Testis (tissue), 2 donors: ENCODE measurements at regions not wholly inside any gene's neighbourhood (a gene's known extent, or its start where the extent isn't known, plus 50 kb on each side); places are given as distances from the start of the nearest gene placed in this dataset.

Source experiments
- DNase-seq: peaks from one replicate; pipeline ENCODE4 v3.0.0-alpha.2; 2019
- H3K27ac ChIP-seq, 2 donors: fragments of 200-600 bp; sonication (generic); one replicate each; pipeline ENCODE4 v1.5.1; 2019
- H3K27me3 ChIP-seq: fragments of 200-600 bp; sonication (generic); one replicate; pipeline ENCODE4 v1.5.1; 2019
- H3K36me3 ChIP-seq: fragments of 200-600 bp; sonication (generic); one replicate; pipeline ENCODE4 v1.5.1; 2017; ENCODE audit warnings: low read depth; ENCODE audit errors: missing control alignments
- H3K4me1 ChIP-seq: fragments of 200-600 bp; sonication (generic); one replicate; pipeline ENCODE4 v1.5.1; 2019
- H3K4me3 ChIP-seq, 2 donors: fragments of 200-600 bp; sonication (generic); one replicate each; pipeline ENCODE4 v1.5.1; 2017 to 2019
- H3K9me3 ChIP-seq: fragments of 200-600 bp; sonication (generic); one replicate; pipeline ENCODE4 v1.5.1; 2017
- POLR2A ChIP-seq: fragments of 450-650 bp; IDR thresholded peaks from one replicate; pipeline ENCODE4 v1.6.1; 2017; ENCODE audit warnings: antibody characterized with exemption, mild to moderate bottlenecking, moderate library complexity
- WGBS, 2 donors: methylation state at CpG; one replicate each; pipeline ENCODE4 v1.1.5; 2018; 5-methylcytosine and 5-hydroxymethylcytosine counted together
- intact Hi-C: fragments of 100-400 bp; cut with DNase I; formaldehyde crosslinking; loops from one replicate; pipeline ENCODE4 v1.15.1; 2023; ENCODE audit warnings: low total_unique reads
- TF ChIP-seq, protein P1 (sequence below), 3 experiments: fragments of 450-650 bp in 2 of 3; fragments of 200-600 bp in 1 of 3; sonication (generic) in 1 of 3; IDR thresholded peaks; one replicate each; pipeline ENCODE4 v1.5.1; 2016 to 2019; ENCODE audit warnings: antibody characterized with exemption in 3 of 3, mild to moderate bottlenecking in 2 of 3, moderate library complexity in 1 of 3

DNA sequence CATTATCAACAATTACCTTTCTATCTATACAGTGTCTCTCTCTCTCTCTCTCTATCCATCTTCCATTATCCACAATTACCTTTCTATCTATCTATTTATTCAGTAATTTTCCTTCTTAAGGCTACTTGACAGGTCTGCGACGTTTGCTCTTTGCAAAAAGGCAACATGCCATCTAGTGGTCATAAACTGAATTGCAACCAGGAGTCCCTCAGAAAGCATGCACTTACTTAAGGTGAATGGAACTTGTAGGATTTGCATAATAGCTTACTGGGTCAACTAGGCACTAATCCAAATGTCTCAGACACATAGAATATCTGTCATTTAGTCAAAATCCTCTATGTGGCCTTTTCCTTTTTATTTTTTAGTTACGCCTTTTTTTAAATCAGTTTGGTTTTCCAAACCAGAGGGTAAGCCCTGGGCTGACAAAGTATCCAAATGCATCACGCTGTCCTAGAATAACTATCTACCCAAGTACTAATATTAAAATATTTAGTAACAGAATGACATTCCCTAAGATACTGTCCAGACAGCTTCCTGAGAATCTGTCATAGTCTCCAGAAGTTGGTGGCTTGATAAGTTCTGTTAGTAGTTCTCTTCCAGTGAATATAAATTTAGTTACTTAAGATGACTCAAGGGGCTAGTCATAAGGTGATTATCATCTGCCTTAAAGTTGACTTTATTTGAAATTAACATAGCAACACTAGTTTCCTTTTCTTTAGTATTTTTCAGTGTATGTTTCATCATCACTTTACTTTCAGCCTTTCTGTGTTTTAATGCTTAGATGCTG is 208.3 kb downstream of the PPP1R3A start:
- TF ChIP-seq, protein P1, sequence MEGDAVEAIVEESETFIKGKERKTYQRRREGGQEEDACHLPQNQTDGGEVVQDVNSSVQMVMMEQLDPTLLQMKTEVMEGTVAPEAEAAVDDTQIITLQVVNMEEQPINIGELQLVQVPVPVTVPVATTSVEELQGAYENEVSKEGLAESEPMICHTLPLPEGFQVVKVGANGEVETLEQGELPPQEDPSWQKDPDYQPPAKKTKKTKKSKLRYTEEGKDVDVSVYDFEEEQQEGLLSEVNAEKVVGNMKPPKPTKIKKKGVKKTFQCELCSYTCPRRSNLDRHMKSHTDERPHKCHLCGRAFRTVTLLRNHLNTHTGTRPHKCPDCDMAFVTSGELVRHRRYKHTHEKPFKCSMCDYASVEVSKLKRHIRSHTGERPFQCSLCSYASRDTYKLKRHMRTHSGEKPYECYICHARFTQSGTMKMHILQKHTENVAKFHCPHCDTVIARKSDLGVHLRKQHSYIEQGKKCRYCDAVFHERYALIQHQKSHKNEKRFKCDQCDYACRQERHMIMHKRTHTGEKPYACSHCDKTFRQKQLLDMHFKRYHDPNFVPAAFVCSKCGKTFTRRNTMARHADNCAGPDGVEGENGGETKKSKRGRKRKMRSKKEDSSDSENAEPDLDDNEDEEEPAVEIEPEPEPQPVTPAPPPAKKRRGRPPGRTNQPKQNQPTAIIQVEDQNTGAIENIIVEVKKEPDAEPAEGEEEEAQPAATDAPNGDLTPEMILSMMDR (IDR thresholded peaks at IDR 0.05) = peak; percentile 78 to 95 (median 90)
- no peak for TF ChIP-seq POLR2A
- Histone ChIP-seq H3K27me3 (no peaks in the 10 kb centered on the region), H3K27ac (no peak overlapping the region), H3K36me3 (no peaks in the 10 kb centered on the region), H3K4me3 (no peak overlapping the region), H3K9me3 (no peaks in the 10 kb centered on the region), H3K4me1 (no peaks in the 10 kb centered on the region)
- intact Hi-C loops = no loop called here
- peak; percentile 70 for DNase-seq
- 32 to 43% methylated on average over 4 of the region's 4 CpGs for WGBS, 2 donors

DNA sequence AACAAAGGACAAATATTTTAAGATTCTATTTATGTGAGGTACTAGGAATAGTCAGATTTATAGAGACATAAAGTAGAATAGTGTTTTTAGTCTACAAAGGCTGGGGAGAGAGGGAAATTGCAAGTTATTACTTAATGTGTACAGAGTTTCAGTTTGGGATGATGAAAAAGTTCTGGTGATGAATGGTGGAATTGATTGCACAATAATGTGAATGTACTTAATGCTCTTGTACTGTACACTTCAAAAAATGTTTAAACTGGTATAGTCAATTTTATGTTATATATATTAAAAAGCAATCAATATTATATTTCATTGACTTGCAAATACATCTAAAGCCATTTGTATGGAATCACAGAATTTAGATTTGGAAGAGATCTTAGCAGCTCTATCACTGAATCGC is 213.4 kb downstream of the PPP1R3A start:
- no peak overlapping the region for H3K4me3 ChIP-seq
- no peaks in the 10 kb centered on the region for H3K27me3 ChIP-seq
- WGBS, 2 donors = 87 to 92% methylated on average over 1 of the region's 1 CpG
- no peaks in the 10 kb centered on the region for H3K36me3 ChIP-seq
- no peaks in the 10 kb centered on the region for H3K9me3 ChIP-seq
- intact Hi-C loops = no loop called here
- DNase-seq = no peak
- no peaks in the 10 kb centered on the region for H3K4me1 ChIP-seq
- no peak overlapping the region for H3K27ac ChIP-seq
- no peak for TF ChIP-seq POLR2A
- TF ChIP-seq, protein P1 (IDR thresholded peaks at IDR 0.05) = no peak

DNA sequence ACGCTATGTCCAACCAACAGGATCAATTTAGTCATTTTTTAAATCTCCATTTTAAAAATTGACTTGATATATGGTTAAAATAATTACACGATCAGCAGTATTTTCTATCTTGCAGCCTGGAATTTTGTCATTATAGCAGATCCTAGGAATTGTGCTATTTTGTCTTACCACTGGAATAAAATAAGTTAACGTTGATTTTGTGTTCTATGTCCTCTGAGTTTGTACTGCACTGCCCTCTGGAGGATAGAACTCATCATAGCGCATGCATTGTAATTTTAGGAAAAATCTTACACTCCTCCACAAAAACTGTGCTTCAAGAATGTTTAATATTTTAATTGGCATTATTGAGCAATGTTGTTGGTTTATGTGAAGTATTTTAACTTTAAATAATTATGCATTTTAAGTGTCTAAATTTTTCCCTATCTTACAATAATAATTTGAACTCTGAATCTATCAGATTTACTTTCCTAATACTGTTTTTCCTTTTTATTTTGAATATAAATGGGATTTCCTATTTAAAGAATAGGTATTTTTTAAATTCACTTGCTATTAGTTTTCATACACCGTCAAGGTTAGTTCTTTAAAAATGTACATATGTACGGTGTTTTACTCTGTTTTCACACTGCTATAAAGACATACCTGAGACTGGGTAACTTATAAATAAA is 220.1 kb downstream of the PPP1R3A start:
- DNase-seq = peak; percentile 25
- H3K4me3 ChIP-seq = no peak overlapping the region
- H3K9me3 ChIP-seq = no peaks in the 10 kb centered on the region
- 43 to 44% methylated on average over 6 of the region's 6 CpGs for WGBS, 2 donors
- no peaks in the 10 kb centered on the region for H3K4me1 ChIP-seq
- intact Hi-C loops = no loop called here
- TF ChIP-seq, protein P1 (IDR thresholded peaks at IDR 0.05) = peak; percentile 12 to 47 (median 24)
- TF ChIP-seq POLR2A = no peak
- no peaks in the 10 kb centered on the region for H3K27me3 ChIP-seq
- no peaks in the 10 kb centered on the region for H3K36me3 ChIP-seq
- H3K27ac ChIP-seq = no peak overlapping the region

DNA sequence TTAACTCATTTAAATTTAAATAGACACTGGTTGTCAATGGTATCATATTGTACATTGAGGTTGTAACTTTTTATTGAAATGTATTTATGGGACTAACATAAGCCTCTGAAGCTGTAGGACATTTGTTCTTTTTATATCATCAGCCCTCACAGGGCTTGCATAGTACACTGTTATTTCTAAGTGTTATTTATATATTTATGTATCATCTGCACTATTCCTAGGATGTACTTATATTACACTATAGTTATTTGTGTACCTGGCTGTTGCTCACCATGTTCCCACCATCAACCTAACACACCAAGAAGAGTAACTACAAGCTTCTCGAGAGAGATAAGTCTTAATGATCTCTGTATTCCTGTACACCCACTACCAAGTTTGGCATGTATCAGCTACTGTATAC is 224.7 kb downstream of the PPP1R3A start:
- no peak overlapping the region for H3K4me3 ChIP-seq
- no peaks in the 10 kb centered on the region for H3K36me3 ChIP-seq
- no peaks in the 10 kb centered on the region for H3K4me1 ChIP-seq
- H3K9me3 ChIP-seq = no peaks in the 10 kb centered on the region
- 77 to 88% methylated on average over 1 of the region's 1 CpG for WGBS, 2 donors
- intact Hi-C loops = no loop called here
- DNase-seq = no peak
- H3K27ac ChIP-seq = no peak overlapping the region
- TF ChIP-seq, protein P1 (IDR thresholded peaks at IDR 0.05) = no peak
- no peak for TF ChIP-seq POLR2A
- H3K27me3 ChIP-seq = no peaks in the 10 kb centered on the region
